PC-3 (cell line): ENCODE measurements at regions not wholly inside any gene's neighbourhood (a gene's known extent, or its start where the extent isn't known, plus 50 kb on each side); places are given as distances from the start of the nearest gene placed in this dataset.
A peak's percentile ranks its signal among the peaks of the same experiment; 100 is the strongest.

Experiments
- ATAC-seq: fragments of 200-7000 bp; cut with Tn5 transposase; 2 replicates; pipeline ENCODE4 v1.9.1; 2020; ENCODE audit warnings: mild to moderate bottlenecking, moderate library complexity
- BruUV-seq: library from RNA; stranded (reverse); fragments of 400-500 nt; replicated peaks from 2 replicates; lab custom pipeline; 2021; lab: Mats Ljungman, UMichigan
- CTCF ChIA-PET: fragments of 300-600 bp; sonication (Branson Sonifier 250); formaldehyde crosslinking; loops from one replicate; lab custom pipeline; 2022; ENCODE audit warnings: antibody characterized with exemption; lab: Charles Lee
- POLR2A ChIA-PET: fragments of 300-600 bp; sonication (Branson Sonifier 250); formaldehyde crosslinking; loops from one replicate; lab custom pipeline; 2022; ENCODE audit warnings: antibody characterized with exemption; ENCODE audit not compliant: unreplicated experiment; lab: Charles Lee
- DNase-seq: peaks from one replicate; pipeline ENCODE4 v3.0.0-alpha.2; 2015
- H2AFZ ChIP-seq: fragments of 300-600 bp; sonication (generic); 2 replicates; pipeline ENCODE4 v1.6.0; 2016; ENCODE audit warnings: antibody characterized with exemption, low read length
- H3F3A ChIP-seq: fragments of 300-600 bp; sonication (generic); one replicate; pipeline ENCODE4 v1.6.0; 2017; ENCODE audit warnings: antibody characterized with exemption, low read length, control low read depth, mild to moderate bottlenecking; ENCODE audit not compliant: unreplicated experiment
- H3K27ac ChIP-seq: fragments of 300-600 bp; sonication (generic); 2 replicates; pipeline ENCODE4 v1.5.1; 2016; ENCODE audit warnings: mild to moderate bottlenecking, low read length
- H3K27me3 ChIP-seq: fragments of 300-600 bp; sonication (generic); 2 replicates; pipeline ENCODE4 v1.6.1; 2016; ENCODE audit warnings: low read length, mixed read lengths
- H3K36me3 ChIP-seq: fragments of 300-600 bp; sonication (generic); 2 replicates; pipeline ENCODE4 v1.6.1; 2016; ENCODE audit warnings: low read depth, mixed run types, low read length, mixed read lengths
- H3K4me1 ChIP-seq: fragments of 300-600 bp; sonication (generic); 2 replicates; pipeline ENCODE4 v1.5.1; 2016; ENCODE audit warnings: low read length; ENCODE audit not compliant: insufficient read depth
- H3K4me2 ChIP-seq: fragments of 300-600 bp; sonication (generic); 2 replicates; pipeline ENCODE4 v1.6.0; 2016; ENCODE audit warnings: low read length
- H3K4me3 ChIP-seq: fragments of 300-600 bp; sonication (generic); 2 replicates; pipeline ENCODE4 v1.5.1; 2016; ENCODE audit warnings: mild to moderate bottlenecking, low read length, mixed read lengths
- H3K79me2 ChIP-seq: fragments of 300-600 bp; sonication (generic); 2 replicates; pipeline ENCODE4 v1.6.1; 2017; ENCODE audit warnings: low read length, mixed read lengths
- H3K9ac ChIP-seq: fragments of 300-600 bp; sonication (generic); 2 replicates; pipeline ENCODE4 v1.6.0; 2016; ENCODE audit warnings: mild to moderate bottlenecking, low read length
- H3K9me2 ChIP-seq: fragments of 300-600 bp; sonication (generic); replicated peaks from 2 replicates; pipeline ENCODE4 v1.6.1; 2016; ENCODE audit warnings: mixed run types, low read length, mixed read lengths
- H3K9me3 ChIP-seq: fragments of 300-600 bp; sonication (generic); 2 replicates; pipeline ENCODE4 v1.6.1; 2016; ENCODE audit warnings: low read length, mixed read lengths
- H4K20me1 ChIP-seq: fragments of 300-600 bp; sonication (generic); 2 replicates; pipeline ENCODE4 v1.6.1; 2016; ENCODE audit warnings: low read length, mixed read lengths
- EZH2 ChIP-seq: fragments of 300-600 bp; sonication (generic); IDR thresholded peaks from one replicate; pipeline ENCODE4 v1.6.1; 2017; ENCODE audit warnings: antibody characterized with exemption, mild to moderate bottlenecking, low read length; ENCODE audit not compliant: unreplicated experiment
- EZH2phosphoT487 ChIP-seq: fragments of 300-600 bp; sonication (generic); IDR thresholded peaks from 2 replicates; pipeline ENCODE4 v1.6.1; 2018; ENCODE audit warnings: mild to moderate bottlenecking, antibody characterized with exemption, low read length, borderline replicate concordance
- intact Hi-C: fragments of 100-400 bp; cut with micrococcal nuclease; formaldehyde crosslinking; loops from 2 replicates; pipeline ENCODE4 v1.9.0; 2023
- TF ChIP-seq, protein P1 (sequence below): fragments of 300-600 bp; sonication (generic); conservative IDR thresholded peaks from 2 replicates; pipeline ENCODE4 v1.5.1; 2017; ENCODE audit warnings: antibody characterized with exemption, low read depth, mild to moderate bottlenecking, low read length

- intact Hi-C loops: loop anchor here (10.0 kb wide), 1 partner anchor 76 kb away; no protein-coding TSS in a partner anchor
- Histone ChIP-seq H3K9me2 (no peaks in the 10 kb centered on the region), H3K27me3 (no peaks in the 10 kb centered on the region), H3K4me3 (no peak overlapping the region), H3K4me2 (no peak overlapping the region), H4K20me1 (no peaks in the 10 kb centered on the region), H3K36me3 (no peaks in the 10 kb centered on the region), H3F3A (no peaks in the 10 kb centered on the region), H3K79me2 (no peaks in the 10 kb centered on the region), H3K9me3 (no peaks in the 10 kb centered on the region), H3K9ac (no peak overlapping the region), H3K4me1 (peaks cover 6% of the 10 kb centered on the region; the same call in 1 of the 2 replicates), H3K27ac (no peak overlapping the region), H2AFZ (no peak overlapping the region)
- peak; percentile 66 for DNase-seq
- ChIA-PET POLR2A (no interaction called here), CTCF (no interaction called here)
- no TSS peak for BruUV-seq
- ATAC-seq: no peak
- no peak for TF ChIP-seq EZH2
Measured at GRCh38 chr2:158740621-158741020, 54.5 kb upstream of the DAPL1 start.

GRCh38 chr2:158741625-158742024 lies 53.5 kb upstream of the DAPL1 start:
- no peak for ATAC-seq
- Histone ChIP-seq H3K4me3 (no peak overlapping the region), H3K27me3 (no peaks in the 10 kb centered on the region), H2AFZ (no peak overlapping the region), H3K9ac (no peak overlapping the region), H3K4me2 (no peak overlapping the region), H3K9me3 (no peaks in the 10 kb centered on the region), H4K20me1 (no peaks in the 10 kb centered on the region), H3K79me2 (no peaks in the 10 kb centered on the region), H3K27ac (no peak overlapping the region), H3K4me1 (peaks cover 6% of the 10 kb centered on the region; the same call in 1 of the 2 replicates), H3K36me3 (no peaks in the 10 kb centered on the region), H3K9me2 (no peaks in the 10 kb centered on the region), H3F3A (no peaks in the 10 kb centered on the region)
- POLR2A ChIA-PET: no interaction called here
- intact Hi-C loops: loop anchor here (10.0 kb wide), 1 partner anchor 77 kb away; no protein-coding TSS in a partner anchor
- TF ChIP-seq EZH2phosphoT487 (no peak), EZH2 (no peak)
- TF ChIP-seq, protein P1, sequence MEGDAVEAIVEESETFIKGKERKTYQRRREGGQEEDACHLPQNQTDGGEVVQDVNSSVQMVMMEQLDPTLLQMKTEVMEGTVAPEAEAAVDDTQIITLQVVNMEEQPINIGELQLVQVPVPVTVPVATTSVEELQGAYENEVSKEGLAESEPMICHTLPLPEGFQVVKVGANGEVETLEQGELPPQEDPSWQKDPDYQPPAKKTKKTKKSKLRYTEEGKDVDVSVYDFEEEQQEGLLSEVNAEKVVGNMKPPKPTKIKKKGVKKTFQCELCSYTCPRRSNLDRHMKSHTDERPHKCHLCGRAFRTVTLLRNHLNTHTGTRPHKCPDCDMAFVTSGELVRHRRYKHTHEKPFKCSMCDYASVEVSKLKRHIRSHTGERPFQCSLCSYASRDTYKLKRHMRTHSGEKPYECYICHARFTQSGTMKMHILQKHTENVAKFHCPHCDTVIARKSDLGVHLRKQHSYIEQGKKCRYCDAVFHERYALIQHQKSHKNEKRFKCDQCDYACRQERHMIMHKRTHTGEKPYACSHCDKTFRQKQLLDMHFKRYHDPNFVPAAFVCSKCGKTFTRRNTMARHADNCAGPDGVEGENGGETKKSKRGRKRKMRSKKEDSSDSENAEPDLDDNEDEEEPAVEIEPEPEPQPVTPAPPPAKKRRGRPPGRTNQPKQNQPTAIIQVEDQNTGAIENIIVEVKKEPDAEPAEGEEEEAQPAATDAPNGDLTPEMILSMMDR: no peak
- no peak for DNase-seq
- CTCF ChIA-PET: interaction anchor here (0.6 kb wide), 1 partner anchor 285 kb away, joined by 3 read pairs; the partner anchor contains the start of genes CCDC148 and PKP4
- no TSS peak for BruUV-seq

- ATAC-seq: no peak
- TF ChIP-seq EZH2phosphoT487 (no peak), EZH2 (no peak)
- TF ChIP-seq, protein P1: no peak
Measured at GRCh38 chr2:158742536-158742935, 52.6 kb upstream of the DAPL1 start.

More at GRCh38 chr2:158742536-158742935, 52.6 kb upstream of the DAPL1 start:
- Histone ChIP-seq H3K4me2 (no peak overlapping the region), H3K9me3 (no peaks in the 10 kb centered on the region), H3F3A (no peaks in the 10 kb centered on the region), H3K9me2 (no peaks in the 10 kb centered on the region), H3K4me1 (peaks cover 6% of the 10 kb centered on the region; the same call in 1 of the 2 replicates), H3K4me3 (no peak overlapping the region), H3K9ac (no peak overlapping the region), H3K27me3 (no peaks in the 10 kb centered on the region), H2AFZ (no peak overlapping the region), H3K79me2 (no peaks in the 10 kb centered on the region), H4K20me1 (no peaks in the 10 kb centered on the region), H3K36me3 (no peaks in the 10 kb centered on the region), H3K27ac (no peak overlapping the region)
- no TSS peak for BruUV-seq
- intact Hi-C loops: loop anchor here (10.0 kb wide), 1 partner anchor 78 kb away; no protein-coding TSS in a partner anchor
- no peak for DNase-seq
- POLR2A ChIA-PET: no interaction called here
- CTCF ChIA-PET: no interaction called here
